Right lobe of liver (tissue), 6 donors: ENCODE measurements at regions not wholly inside any gene's neighbourhood (a gene's known extent, or its start where the extent isn't known, plus 50 kb on each side); places are given as distances from the start of the nearest gene placed in this dataset.

Experiments used
- ATAC-seq, 4 donors: fragments of 200-7000 bp; cut with Tn5 transposase; one replicate each; pipeline ENCODE4 v1.9.1; 2020; ENCODE audit warnings: mild to moderate bottlenecking in 4 of 4, moderate library complexity in 4 of 4
- DNase-seq, 3 donors: peaks; one replicate each; pipeline ENCODE4 v3.0.0-alpha.2; 2020
- H3K27ac ChIP-seq, 3 donors: fragments of 200-600 bp; one replicate each; pipeline ENCODE4 v1.8.0; 2022
- H3K27me3 ChIP-seq, 2 donors: fragments of 200-600 bp; one replicate each; pipeline ENCODE4 v1.8.0; 2022
- H3K36me3 ChIP-seq, 4 donors: fragments of 200-600 bp; sonication (generic) in 1 of 4; one replicate each; pipeline versions ENCODE4 v1.5.1 to v1.8.0; 2017 to 2022; ENCODE audit warnings: control low read depth in 1 of 4
- H3K4me1 ChIP-seq, 4 donors: fragments of 200-600 bp; sonication (generic) in 1 of 4; one replicate each; pipeline versions ENCODE4 v1.5.1 to v1.8.0; 2017 to 2022; ENCODE audit warnings: control low read depth in 1 of 4
- H3K4me3 ChIP-seq, 3 donors: fragments of 200-600 bp; one replicate each; pipeline ENCODE4 v1.8.0; 2022
- H3K9me3 ChIP-seq, 4 donors: fragments of 200-600 bp; sonication (generic) in 1 of 4; one replicate each; pipeline versions ENCODE4 v1.5.1 to v1.8.0; 2017 to 2022; ENCODE audit warnings: control low read depth in 1 of 4
- POLR2A ChIP-seq: fragments of 450-650 bp; IDR thresholded peaks from one replicate; pipeline ENCODE4 v1.6.1; 2017; ENCODE audit warnings: antibody characterized with exemption, mild to moderate bottlenecking
- WGBS: methylation state at CpG from one replicate; pipeline ENCODE4 v1.1.6; 2018; ENCODE audit warnings: low coverage, low lambda C conversion rate; ENCODE audit not compliant: insufficient coverage; ENCODE audit errors: missing lambda C conversion rate; 5-methylcytosine and 5-hydroxymethylcytosine counted together
- intact Hi-C, 2 donors: fragments of 100-400 bp; cut with DNase I; formaldehyde crosslinking; loops; one replicate each; pipeline versions ENCODE4 v1.11.2 to v1.14.1; 2022
- TF ChIP-seq, protein P1 (sequence below), 4 donors: fragments of 200-600 bp in 3 of 4; fragments of 450-650 bp in 1 of 4; IDR thresholded peaks; one replicate each; pipeline versions ENCODE4 v1.5.1 to v1.8.0; 2016 to 2022; ENCODE audit warnings: antibody characterized with exemption in 4 of 4, mild to moderate bottlenecking in 2 of 4
- donor health status: DM: no; HTN: yes; CAD: no.
- donor health status: DM: no; HTN: no; CAD: no.
- donor health status: DM: no; HTN: no; CAD: no.
- donor health status: DM: no; HTN: yes; CAD: no.
- donor health status: DM: no; HTN: yes; CAD: no.

- Histone ChIP-seq H3K36me3 (no peaks in the 10 kb centered on the region), H3K27me3 (no peaks in the 10 kb centered on the region), H3K27ac (peak overlapping the region in 1 of 3 donors; percentile 20), H3K4me1 (peaks cover 0 to 27% (median 0%) of the 10 kb centered on the region in 4 donors), H3K9me3 (no peaks in the 10 kb centered on the region), H3K4me3 (no peak overlapping the region)
- ATAC-seq = peak; percentile 37 to 80 (median 62)
- intact Hi-C loops = no loop called here
- WGBS = 75% methylated on average over 1 of the region's 1 CpG
- DNase-seq = peak in 2 of 3 donors; percentile 58 to 69
- TF ChIP-seq POLR2A = no peak
- TF ChIP-seq, protein P1, sequence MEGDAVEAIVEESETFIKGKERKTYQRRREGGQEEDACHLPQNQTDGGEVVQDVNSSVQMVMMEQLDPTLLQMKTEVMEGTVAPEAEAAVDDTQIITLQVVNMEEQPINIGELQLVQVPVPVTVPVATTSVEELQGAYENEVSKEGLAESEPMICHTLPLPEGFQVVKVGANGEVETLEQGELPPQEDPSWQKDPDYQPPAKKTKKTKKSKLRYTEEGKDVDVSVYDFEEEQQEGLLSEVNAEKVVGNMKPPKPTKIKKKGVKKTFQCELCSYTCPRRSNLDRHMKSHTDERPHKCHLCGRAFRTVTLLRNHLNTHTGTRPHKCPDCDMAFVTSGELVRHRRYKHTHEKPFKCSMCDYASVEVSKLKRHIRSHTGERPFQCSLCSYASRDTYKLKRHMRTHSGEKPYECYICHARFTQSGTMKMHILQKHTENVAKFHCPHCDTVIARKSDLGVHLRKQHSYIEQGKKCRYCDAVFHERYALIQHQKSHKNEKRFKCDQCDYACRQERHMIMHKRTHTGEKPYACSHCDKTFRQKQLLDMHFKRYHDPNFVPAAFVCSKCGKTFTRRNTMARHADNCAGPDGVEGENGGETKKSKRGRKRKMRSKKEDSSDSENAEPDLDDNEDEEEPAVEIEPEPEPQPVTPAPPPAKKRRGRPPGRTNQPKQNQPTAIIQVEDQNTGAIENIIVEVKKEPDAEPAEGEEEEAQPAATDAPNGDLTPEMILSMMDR (IDR thresholded peaks at IDR 0.05) = no peak
Observed at GRCh38 chr5:13625616-13626198, 318.8 kb downstream of the DNAH5 start.

GRCh38 chr5:13624283-13625074 lies 320.0 kb downstream of the DNAH5 start:
- no peaks in the 10 kb centered on the region for H3K9me3 ChIP-seq
- H3K27ac ChIP-seq = peak overlapping the region in 1 of 3 donors; percentile 53
- intact Hi-C loops = no loop called here
- peak overlapping the region in 1 of 3 donors; percentile 9 for H3K4me3 ChIP-seq
- WGBS = 14% methylated on average over 6 of the region's 6 CpGs
- H3K27me3 ChIP-seq = no peaks in the 10 kb centered on the region
- DNase-seq (peak; percentile 51 to 84 (median 78)), ATAC-seq (peak; percentile 94 to 99 (median 96))
- peaks cover 0 to 27% (median 0%) of the 10 kb centered on the region in 4 donors for H3K4me1 ChIP-seq
- H3K36me3 ChIP-seq = no peaks in the 10 kb centered on the region
- TF ChIP-seq, protein P1 (IDR thresholded peaks at IDR 0.05) = peak in 2 of 4 donors; percentile 20 to 24
- no peak for TF ChIP-seq POLR2A

- Histone ChIP-seq H3K4me3 (no peak overlapping the region), H3K27me3 (no peaks in the 10 kb centered on the region), H3K27ac (no peak overlapping the region), H3K4me1 (no peaks in the 10 kb centered on the region), H3K36me3 (no peaks in the 10 kb centered on the region), H3K9me3 (no peaks in the 10 kb centered on the region)
- ATAC-seq (no peak), DNase-seq (no peak)
- TF ChIP-seq, protein P1 (IDR thresholded peaks at IDR 0.05) = no peak
- TF ChIP-seq POLR2A = no peak
- intact Hi-C loops = no loop called here
- WGBS = 56% methylated on average over 1 of the region's 8 CpGs
Observed at GRCh38 chr5:13613621-13614020, 330.9 kb downstream of the DNAH5 start.

GRCh38 chr5:13611604-13612003 lies 332.9 kb downstream of the DNAH5 start:
- Histone ChIP-seq H3K27ac (no peak overlapping the region), H3K36me3 (no peaks in the 10 kb centered on the region), H3K4me1 (no peaks in the 10 kb centered on the region), H3K4me3 (no peak overlapping the region), H3K9me3 (no peaks in the 10 kb centered on the region), H3K27me3 (no peaks in the 10 kb centered on the region)
- intact Hi-C loops = no loop called here
- no peak for TF ChIP-seq POLR2A
- TF ChIP-seq, protein P1 (IDR thresholded peaks at IDR 0.05) = no peak
- 86% methylated on average over 3 of the region's 3 CpGs for WGBS
- ATAC-seq = no peak
- DNase-seq = no peak
